HG03565 (cell line): ENCODE measurements at regions not wholly inside any gene's neighbourhood (a gene's known extent, or its start where the extent isn't known, plus 50 kb on each side); places are given as distances from the start of the nearest gene placed in this dataset.

ENCODE experiments used
- ATAC-seq: cut with Tn5 transposase; IDR thresholded peaks from one replicate; pipeline ENCODE4 v1.9.1; 2021; ENCODE audit warnings: mild to moderate bottlenecking, moderate library complexity; ENCODE audit not compliant: unreplicated experiment

- no peak for ATAC-seq
These were observed 58.6 kb downstream of the LIG4 start for GRCh38 chr13:108156749-108157148.

- peak; percentile 50 for ATAC-seq
These were observed 59.9 kb downstream of the LIG4 start for GRCh38 chr13:108155185-108156106.

DNA sequence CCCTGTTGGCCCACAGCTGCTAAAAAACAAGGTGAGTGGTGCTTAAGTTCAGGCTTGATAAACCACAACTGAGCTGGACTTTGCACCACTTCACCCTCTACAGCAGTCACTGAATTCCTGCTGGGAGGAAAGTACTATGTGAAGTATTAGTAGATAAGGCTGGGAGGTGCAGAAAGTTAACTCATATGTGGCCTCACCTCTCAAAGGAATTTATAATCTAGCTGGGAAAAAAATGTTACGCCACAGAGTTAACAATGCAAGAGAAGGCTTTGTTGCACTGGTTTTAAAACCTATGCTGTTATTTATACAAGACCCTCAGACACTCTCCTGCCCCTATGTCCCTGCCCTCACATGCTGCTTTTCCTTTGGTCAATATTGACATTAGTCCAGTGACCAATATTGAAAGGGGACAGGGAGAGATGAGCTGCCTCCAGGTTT lies 60.9 kb downstream of the LIG4 start:
- no peak for ATAC-seq

DNA sequence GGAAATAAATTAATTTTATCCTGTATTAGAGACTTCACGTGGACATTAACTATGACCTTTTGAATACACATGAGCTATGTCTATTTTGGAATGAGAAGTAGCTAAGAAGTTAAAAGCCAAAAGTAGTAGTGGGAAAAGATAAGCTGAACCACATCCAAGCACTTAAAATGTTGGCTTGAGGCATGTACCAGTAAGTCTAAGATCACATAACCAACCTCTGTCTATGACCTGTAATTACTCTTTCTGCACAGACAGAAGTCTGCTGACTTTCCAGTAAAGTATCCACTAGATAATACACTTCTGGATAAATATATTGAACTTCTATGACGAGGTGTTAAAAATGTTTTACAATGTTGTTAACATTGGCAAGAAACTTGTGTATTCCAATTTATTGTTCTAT lies 68.7 kb downstream of the LIG4 start:
- no peak for ATAC-seq

GRCh38 chr13:108142702-108143436 lies 72.5 kb downstream of the LIG4 start:
- no peak for ATAC-seq

DNA sequence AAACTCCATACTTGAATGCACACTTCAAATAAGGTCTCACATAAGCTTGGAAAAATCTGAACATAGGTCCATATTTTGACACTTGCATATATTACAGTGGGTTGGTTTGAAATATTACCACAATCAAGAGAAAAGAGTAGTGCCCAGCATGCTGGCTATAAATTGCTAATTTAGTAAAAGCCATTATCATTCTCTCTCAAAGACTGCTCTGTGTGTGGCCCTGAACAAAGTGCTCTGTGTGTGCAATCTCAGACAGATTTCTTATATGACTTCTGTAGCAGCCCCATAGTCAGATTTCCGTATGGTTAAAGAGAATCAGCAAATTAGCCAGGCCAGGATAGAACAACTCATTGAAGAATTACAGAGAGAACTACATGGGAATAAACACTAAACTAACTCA lies 78.2 kb downstream of the LIG4 start:
- no peak for ATAC-seq

DNA sequence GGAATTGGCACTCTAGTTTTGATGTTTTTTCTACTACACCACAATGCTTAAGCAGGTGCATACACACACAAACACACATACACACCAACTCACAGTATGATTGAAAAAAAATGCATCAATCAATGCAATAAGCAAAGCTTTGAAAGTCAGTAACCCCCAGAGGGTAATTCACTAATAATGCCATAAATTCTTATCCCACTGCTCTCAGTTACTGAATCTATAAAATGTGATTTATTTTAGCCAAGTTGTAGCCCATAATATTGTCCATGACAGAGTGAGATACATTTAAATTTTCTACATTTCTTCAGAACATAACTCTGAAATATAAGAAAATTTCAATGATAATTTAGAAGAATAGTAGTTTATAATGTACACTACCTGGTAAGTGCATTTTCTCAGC lies 87.9 kb downstream of the LIG4 start:
- no peak for ATAC-seq

DNA sequence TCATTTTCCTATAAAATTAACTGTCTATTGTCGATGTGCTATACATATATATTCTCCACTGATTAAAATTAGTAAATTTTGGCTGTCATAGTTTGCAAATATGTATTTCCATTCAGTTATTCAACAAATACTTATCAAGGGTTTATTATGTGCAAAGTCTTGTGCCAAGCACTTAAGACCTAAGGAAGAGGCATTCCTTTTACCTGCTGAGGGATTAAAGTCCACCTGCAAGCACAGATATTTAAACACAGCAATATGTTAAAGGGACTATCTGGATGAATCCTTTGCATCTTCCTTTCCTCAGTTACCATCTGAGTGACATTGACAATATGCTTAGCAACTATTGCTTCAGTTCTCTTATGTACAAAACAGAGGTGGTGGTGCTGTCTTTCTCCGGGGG lies 89.3 kb downstream of the LIG4 start:
- no peak for ATAC-seq

- no peak for ATAC-seq
These were observed 93.9 kb downstream of the LIG4 start for GRCh38 chr13:108121406-108121805.

GRCh38 chr13:108120856-108121255 lies 94.5 kb downstream of the LIG4 start:
- ATAC-seq = no peak

GRCh38 chr13:108120302-108120701 lies 95.0 kb downstream of the LIG4 start:
- no peak for ATAC-seq

GRCh38 chr13:108115738-108116137 lies 99.6 kb downstream of the LIG4 start:
- ATAC-seq = peak; percentile 47

DNA sequence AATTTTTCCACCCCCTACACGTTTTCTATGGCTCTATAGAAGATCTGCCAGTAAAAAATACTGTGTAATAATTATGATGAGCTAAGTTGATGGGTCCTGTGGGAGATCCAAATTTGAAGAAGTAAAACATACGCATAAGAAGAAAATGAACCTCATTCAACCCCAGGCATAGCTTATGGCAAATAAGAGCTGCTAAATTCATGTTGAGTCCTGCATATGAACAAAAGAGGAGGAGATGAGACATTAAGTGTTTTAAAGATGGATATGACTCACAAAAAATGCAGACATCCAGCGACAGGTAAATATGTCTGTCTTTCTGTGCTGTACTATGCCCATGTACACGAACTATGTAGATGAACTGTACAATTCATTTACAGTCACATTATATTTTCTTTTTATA lies 101.9 kb downstream of the LIG4 start:
- no peak for ATAC-seq

DNA sequence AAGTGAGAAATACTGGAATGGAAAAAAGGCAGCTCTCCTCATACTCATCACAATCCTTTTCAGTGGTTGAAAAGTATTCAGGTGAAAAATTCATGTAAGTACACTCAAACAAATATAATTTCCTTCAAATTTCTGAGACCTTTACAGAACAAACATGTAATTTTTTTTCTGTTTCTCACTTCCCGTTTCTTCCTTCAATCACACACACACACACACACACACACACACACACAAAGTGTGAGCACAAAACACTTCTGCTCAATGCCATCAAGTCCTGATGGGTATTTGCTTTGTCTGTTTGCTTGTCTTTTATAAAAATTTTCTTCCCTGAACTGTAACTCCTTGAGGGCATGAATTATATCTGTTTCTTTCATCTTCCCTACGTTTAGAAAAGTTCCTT lies 110.6 kb downstream of the LIG4 start:
- no peak for ATAC-seq

DNA sequence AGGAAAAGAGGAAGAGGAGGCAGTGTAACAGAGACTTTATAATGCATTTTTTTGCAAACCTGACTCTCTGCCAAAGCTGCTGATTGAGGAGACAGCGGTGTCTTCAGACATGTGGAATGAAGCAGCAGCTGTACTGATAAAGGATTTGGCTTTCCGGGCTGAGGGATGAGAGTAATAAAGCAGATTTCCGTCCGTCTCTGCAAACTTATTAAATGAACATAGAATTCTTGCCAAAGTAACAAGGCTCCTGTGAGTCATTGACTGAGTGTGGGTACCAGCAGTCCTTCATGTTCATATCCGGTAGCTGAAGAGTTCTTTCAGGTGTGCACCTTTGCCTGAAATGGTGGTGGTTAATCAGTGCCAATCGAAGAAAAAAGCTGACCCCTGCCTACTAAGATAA lies 112.6 kb downstream of the LIG4 start:
- ATAC-seq = no peak

DNA sequence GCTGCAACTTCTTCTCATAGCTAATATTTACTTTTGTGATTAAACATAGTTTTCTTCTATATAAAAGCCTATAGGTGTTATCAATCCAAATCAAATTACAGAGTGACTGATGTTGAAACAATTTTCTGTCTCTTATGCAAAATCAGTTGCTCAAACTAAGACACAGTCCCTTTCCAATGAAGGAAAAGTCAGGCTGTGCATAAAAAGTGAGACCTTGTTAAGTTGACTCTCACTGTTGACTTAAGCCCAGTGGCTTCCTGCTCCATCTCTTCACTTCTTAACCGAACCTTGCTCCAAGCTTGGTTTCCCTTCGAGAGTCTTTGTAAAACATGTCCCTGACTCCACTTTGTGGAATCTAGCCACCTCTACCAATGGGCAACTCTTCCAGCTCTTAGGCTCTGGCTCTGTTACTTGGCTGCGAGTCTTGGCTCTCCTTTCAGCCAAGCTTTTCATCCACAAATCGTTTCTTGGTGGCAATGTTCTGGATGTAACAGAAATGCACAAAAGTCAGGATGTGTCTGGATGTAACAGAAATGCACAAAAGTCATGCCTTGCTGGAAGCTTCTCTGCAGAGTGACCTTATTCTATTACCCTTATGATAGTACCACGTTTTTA lies 118.9 kb downstream of the LIG4 start:
- no peak for ATAC-seq

DNA sequence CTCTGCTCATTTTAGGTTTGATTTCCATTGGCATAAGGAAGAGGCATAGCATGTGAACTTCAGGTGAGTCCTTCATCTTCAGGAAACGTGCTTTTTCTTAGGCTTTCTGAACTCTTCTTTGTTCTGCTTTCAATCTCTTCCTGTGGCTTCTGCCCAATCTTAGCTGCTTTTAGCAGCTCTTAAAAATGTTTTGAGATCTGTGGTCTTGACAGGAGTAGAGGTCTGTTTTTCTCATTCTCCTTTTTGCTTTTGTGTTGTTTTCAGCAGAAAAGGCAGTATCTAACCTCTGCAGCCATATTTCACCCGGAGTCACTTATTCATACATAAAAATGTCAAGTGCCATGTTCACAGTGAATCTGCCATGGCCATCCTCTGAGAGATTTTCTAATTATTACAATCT lies 120.3 kb downstream of the LIG4 start:
- no peak for ATAC-seq

GRCh38 chr13:108093616-108094015 lies 121.7 kb downstream of the LIG4 start:
- ATAC-seq = no peak

- no peak for ATAC-seq
These were observed 127.5 kb downstream of the LIG4 start for GRCh38 chr13:108087810-108088209.

DNA sequence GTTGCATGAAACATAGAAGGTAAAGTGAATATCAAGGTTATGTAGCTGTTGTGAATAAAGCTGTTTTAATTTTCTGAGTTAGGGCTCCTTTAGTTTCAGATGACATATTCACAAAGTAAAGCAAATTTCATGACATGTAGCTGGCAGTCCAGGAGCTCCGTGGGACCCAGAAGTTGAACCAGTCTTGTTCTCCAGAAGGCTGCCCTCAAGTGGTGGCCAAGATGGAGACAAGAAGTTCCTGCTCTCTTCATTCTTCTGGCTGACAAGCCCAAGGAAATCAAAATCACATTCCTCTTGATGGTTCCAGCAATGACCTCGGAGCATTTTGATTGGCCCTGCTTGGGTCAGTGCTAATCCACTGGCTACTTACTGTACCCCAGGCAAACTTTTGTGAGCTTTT lies 128.7 kb downstream of the LIG4 start:
- no peak for ATAC-seq

DNA sequence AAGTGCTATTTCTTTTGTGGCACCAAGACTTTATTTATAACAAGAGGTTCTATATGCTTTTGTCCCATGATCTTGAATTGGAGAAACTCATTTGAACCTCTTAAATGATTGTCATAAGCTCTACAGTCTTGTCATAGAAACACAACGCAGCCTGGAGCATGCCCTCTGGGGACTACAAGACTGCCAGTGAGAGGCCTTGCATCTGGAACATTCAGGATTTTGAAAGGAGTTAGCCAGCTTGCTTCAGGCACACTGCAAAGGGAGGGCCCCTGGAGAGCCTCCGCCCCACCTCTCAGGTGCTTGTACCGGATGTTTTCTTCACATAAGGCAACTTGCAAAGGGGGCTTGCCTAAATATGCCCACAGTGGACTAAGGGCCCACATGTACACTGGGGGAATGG lies 130.5 kb downstream of the LIG4 start:
- ATAC-seq = no peak

DNA sequence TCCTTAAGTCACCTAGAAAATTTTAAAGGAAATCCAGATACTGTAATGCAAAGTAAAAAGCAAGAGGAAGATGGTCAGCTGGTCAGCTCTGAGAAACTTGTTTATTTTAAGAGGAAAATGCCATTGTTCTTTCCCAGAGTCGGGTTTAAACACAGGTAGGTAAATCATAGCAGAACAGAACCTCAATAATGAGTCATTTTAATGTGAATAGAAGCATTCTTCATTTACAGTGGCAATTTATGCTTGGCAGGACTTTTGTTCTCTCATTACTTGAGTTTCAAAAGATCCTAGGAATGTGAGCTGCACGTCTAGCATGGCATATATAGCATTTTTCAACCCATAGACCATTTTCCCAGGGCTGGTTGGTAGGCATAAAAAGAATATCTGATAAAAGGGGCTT lies 132.3 kb downstream of the LIG4 start:
- ATAC-seq = no peak
